Astrocyte of the cerebellum (primary cell): ENCODE measurements at regions not wholly inside any gene's neighbourhood (a gene's known extent, or its start where the extent isn't known, plus 50 kb on each side); places are given as distances from the start of the nearest gene placed in this dataset.

Experiments
- DNase-seq: peaks from one replicate; pipeline ENCODE4 v3.0.0-alpha.2; 2011; ENCODE audit warnings: low read depth
- H3K4me3 ChIP-seq: 2 replicates; pipeline ENCODE4 v1.5.1; 2011; ENCODE audit warnings: mild to moderate bottlenecking, low read depth, low read length, moderate library complexity
- in situ Hi-C: cut with HindIII; loops from 2 replicates; pipeline ENCODE4 v1.10.0; 2017; ENCODE audit warnings: low sequenced_read_pairs
- TF ChIP-seq, protein P1 (sequence below): IDR thresholded peaks from 2 replicates; pipeline ENCODE4 v1.5.1; 2012; ENCODE audit warnings: low read length, low read depth, moderate library complexity, mild to moderate bottlenecking; ENCODE audit errors: missing control alignments

DNA sequence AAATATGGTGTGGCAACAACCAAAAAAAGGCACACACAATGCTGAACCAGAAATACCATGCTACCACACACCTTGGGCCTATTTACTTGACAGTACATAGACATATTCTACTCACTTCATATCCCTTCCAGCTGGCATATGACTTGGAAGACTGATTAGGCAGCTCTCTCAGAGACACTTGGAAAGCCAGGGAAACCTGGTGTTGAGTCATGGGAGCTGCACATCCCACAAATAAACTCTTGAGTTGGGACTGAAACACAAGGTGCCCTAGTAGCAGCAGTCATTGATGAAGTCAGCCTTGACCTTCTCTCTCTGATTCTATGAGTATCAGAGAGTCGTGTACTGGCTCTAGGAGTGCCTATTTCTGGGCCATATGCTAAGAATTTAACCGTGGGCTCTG, 776.6 kb upstream of the LCORL start:
- in situ Hi-C loops = no loop called here
- TF ChIP-seq, protein P1, sequence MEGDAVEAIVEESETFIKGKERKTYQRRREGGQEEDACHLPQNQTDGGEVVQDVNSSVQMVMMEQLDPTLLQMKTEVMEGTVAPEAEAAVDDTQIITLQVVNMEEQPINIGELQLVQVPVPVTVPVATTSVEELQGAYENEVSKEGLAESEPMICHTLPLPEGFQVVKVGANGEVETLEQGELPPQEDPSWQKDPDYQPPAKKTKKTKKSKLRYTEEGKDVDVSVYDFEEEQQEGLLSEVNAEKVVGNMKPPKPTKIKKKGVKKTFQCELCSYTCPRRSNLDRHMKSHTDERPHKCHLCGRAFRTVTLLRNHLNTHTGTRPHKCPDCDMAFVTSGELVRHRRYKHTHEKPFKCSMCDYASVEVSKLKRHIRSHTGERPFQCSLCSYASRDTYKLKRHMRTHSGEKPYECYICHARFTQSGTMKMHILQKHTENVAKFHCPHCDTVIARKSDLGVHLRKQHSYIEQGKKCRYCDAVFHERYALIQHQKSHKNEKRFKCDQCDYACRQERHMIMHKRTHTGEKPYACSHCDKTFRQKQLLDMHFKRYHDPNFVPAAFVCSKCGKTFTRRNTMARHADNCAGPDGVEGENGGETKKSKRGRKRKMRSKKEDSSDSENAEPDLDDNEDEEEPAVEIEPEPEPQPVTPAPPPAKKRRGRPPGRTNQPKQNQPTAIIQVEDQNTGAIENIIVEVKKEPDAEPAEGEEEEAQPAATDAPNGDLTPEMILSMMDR = no peak
- no peak overlapping the region for H3K4me3 ChIP-seq
- no peak for DNase-seq

DNA sequence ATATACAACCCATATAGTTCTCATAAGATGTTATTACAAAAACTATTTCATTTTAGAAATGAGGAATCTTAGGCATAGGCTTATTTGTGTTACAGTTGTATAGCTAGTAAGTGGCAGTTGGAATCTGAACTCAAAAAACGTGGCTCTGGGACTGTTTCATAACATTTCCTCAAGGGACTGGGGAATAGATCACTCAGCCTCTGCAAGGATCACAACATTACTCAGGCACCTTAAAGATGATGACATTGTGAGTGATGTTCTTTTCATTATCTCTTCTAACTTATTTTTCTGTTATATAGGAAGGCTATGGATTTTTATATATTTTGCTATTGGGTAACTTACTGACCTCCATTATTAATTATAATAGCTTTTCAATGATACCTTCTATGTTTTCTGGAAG, 774.2 kb upstream of the LCORL start:
- no peak overlapping the region for H3K4me3 ChIP-seq
- in situ Hi-C loops = no loop called here
- TF ChIP-seq, protein P1 = no peak

DNA sequence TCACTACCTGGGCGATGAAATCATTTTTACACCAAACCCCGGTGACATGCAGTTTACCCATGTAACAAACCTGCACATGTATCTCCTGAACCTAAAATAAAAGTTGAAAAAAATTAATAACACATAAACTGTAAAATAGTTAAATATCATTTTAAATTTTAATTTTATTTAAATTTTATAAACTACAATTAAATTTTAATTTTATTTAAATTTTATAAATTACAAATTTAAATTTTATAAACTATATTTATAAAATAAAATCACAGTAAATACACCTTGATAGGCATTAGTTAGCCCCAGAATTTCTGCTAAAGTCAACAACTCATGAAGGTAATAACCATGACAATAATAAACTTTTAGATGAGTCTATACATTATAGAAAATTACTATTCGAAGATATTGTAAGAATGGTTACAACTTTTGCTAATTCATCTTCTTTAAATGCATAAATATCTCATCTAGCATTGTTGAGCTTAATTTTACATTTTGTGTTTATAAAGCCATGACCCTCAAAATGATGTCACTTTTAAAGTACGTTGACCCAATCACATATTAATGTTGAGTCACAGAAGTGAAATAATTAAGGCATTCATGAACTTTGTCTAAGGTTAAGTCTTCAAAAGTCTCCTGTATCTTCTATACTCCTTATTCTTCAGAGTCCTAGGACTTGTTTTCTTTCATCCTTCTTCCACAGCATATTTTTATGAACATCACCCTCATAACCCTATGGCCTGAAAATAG, 755.8 kb upstream of the LCORL start:
- TF ChIP-seq, protein P1 = no peak
- no peak overlapping the region for H3K4me3 ChIP-seq
- in situ Hi-C loops = no loop called here
- no peak for DNase-seq

More for the DNA sequence above, 774.2 kb upstream of the LCORL start:
- no peak for DNase-seq

DNA sequence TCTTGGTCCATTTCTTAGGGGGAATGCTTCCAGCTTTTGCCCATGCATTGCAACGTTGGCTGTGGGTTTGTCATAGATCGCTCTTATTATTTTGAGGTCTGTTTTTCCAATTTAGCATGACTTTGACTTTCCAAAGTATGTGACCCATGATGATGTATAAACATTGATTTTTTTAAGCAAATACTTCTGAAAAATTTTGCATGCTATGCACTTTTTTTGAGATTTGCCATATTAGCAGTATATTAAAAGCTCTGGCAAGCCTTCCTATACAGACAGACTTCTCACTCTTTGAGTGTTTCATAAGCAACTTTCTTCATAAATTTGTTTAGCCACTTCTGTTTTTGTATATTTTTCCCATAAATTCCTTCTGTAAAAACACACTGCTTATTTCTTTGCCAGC, 746.4 kb upstream of the LCORL start:
- no peak for DNase-seq
- TF ChIP-seq, protein P1 = no peak
- in situ Hi-C loops = no loop called here
- H3K4me3 ChIP-seq = no peak overlapping the region

DNA sequence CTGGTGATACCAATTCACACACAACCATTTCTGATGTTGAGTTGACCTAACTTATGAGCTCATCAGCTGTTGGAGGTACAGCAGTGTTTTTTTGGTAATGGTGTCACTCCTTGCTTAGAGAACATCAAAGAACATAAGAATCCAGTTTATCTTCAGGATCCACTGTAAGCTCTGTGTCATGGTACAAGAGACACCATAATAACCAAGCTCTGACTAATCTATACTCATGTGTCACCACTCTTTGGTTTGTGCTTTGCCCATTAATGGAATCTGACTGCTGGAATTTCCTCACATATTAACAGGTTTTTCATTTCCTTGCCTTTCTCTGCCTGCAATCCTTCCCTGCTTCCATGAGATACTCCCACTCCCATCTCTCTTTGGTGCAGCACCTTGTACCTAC, 735.1 kb upstream of the LCORL start:
- no peak for DNase-seq
- TF ChIP-seq, protein P1 = no peak
- in situ Hi-C loops = no loop called here
- H3K4me3 ChIP-seq = no peak overlapping the region

DNA sequence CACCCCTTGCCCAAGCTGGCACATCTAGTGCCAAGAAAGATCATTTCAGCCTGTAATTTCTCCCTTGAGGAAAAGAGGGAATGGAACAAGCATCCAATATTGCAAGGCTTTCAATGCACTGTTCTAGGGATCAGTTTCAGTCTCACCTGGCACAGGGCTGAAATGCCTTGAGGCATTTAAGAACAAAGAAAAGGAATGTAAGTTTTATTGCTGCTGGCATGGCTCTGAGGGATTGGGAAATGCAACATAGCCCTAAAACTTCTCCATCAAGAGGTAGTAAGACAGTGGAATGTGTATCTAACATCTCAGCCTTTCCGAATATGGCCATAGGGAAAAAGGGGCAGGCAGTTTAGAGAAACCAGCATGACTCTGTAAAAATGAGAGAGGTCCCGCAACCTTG, 732.6 kb upstream of the LCORL start:
- TF ChIP-seq, protein P1 = no peak
- no peak overlapping the region for H3K4me3 ChIP-seq
- in situ Hi-C loops = no loop called here
- no peak for DNase-seq
